ENCODE measurements at regions not wholly inside any gene's neighbourhood (a gene's known extent, or its start where the extent isn't known, plus 50 kb on each side); places are given as distances from the start of the nearest gene placed in this dataset.

GRCh38 chr9:118736406-118736805, 632.8 kb downstream of the BRINP1 start:
- H3K27ac ChIP-seq (ENCODE audit: insufficient read depth, low read length), result no peak overlapping the region
- H3K4me1 ChIP-seq (ENCODE audit: control insufficient read depth, extremely low read depth, insufficient read depth, low read length), result no peaks in the 10 kb centered on the region
- no peak overlapping the region for H3K4me2 ChIP-seq (ENCODE audit: extremely low read depth, insufficient read depth, low read length)
- no peak for DNase-seq (ENCODE audit: low read depth in 2 of 2)
- H4K20me1 ChIP-seq (ENCODE audit: control insufficient read depth, extremely low read depth, insufficient read depth, low read length), result no peaks in the 10 kb centered on the region
- no peaks in the 10 kb centered on the region for H3K27me3 ChIP-seq (ENCODE audit: control insufficient read depth, insufficient read depth, low read length)
- no peaks in the 10 kb centered on the region for H3K79me2 ChIP-seq (ENCODE audit: control insufficient read depth, insufficient read depth, low read length)
- no peaks in the 10 kb centered on the region for H3K36me3 ChIP-seq (ENCODE audit: control insufficient read depth, insufficient read depth, low read length)
- H3K4me3 ChIP-seq (replicated peaks in 1 of 4; ENCODE audit: control extremely low read depth in 1 of 4, insufficient read depth in 1 of 4, low read depth in 3 of 4, low read length in 4 of 4), result no peak overlapping the region
- H2AFZ ChIP-seq (ENCODE audit: low read length), result no peak overlapping the region
- no peak overlapping the region for H3K9ac ChIP-seq (ENCODE audit: insufficient read depth, low read length)
- TF ChIP-seq CTCF (conservative IDR thresholded peaks at IDR 0.05 in 1 of 2, IDR thresholded peaks at IDR 0.05 in 1 of 2; ENCODE audit: low read depth in 1 of 2, low read length in 2 of 2), result no peak
- H3K9me3 ChIP-seq (ENCODE audit: control insufficient read depth, insufficient read depth, low read depth, low read length), result no peaks in the 10 kb centered on the region

- no peaks in the 10 kb centered on the region for H4K20me1 ChIP-seq (ENCODE audit: control insufficient read depth, extremely low read depth, insufficient read depth, low read length)
- H3K9me3 ChIP-seq (ENCODE audit: control insufficient read depth, insufficient read depth, low read depth, low read length), result no peaks in the 10 kb centered on the region
- H3K79me2 ChIP-seq (ENCODE audit: control insufficient read depth, insufficient read depth, low read length), result no peaks in the 10 kb centered on the region
- H3K27ac ChIP-seq (ENCODE audit: insufficient read depth, low read length), result no peak overlapping the region
- no peak for DNase-seq (ENCODE audit: low read depth in 2 of 2)
- H3K36me3 ChIP-seq (ENCODE audit: control insufficient read depth, insufficient read depth, low read length), result no peaks in the 10 kb centered on the region
- H2AFZ ChIP-seq (ENCODE audit: low read length), result no peak overlapping the region
- no peaks in the 10 kb centered on the region for H3K4me1 ChIP-seq (ENCODE audit: control insufficient read depth, extremely low read depth, insufficient read depth, low read length)
- H3K4me2 ChIP-seq (ENCODE audit: extremely low read depth, insufficient read depth, low read length), result no peak overlapping the region
- no peak overlapping the region for H3K4me3 ChIP-seq (replicated peaks in 1 of 4; ENCODE audit: control extremely low read depth in 1 of 4, insufficient read depth in 1 of 4, low read depth in 3 of 4, low read length in 4 of 4)
- no peak for TF ChIP-seq EZH2 (IDR thresholded peaks at IDR 0.05; ENCODE audit: low read length, missing control alignments)
- no peak for TF ChIP-seq CTCF (conservative IDR thresholded peaks at IDR 0.05 in 1 of 2, IDR thresholded peaks at IDR 0.05 in 1 of 2; ENCODE audit: low read depth in 1 of 2, low read length in 2 of 2)
- no peak overlapping the region for H3K9ac ChIP-seq (ENCODE audit: insufficient read depth, low read length)
- no peaks in the 10 kb centered on the region for H3K27me3 ChIP-seq (ENCODE audit: control insufficient read depth, insufficient read depth, low read length)
Measured at GRCh38 chr9:118751077-118751847, 618.0 kb downstream of the BRINP1 start.

- no peak for DNase-seq (ENCODE audit: low read depth in 2 of 2)
- Histone ChIP-seq H3K9me3 (ENCODE audit: control insufficient read depth, insufficient read depth, low read depth, low read length) (no peaks in the 10 kb centered on the region), H3K4me3 (replicated peaks in 1 of 4; ENCODE audit: control extremely low read depth in 1 of 4, insufficient read depth in 1 of 4, low read depth in 3 of 4, low read length in 4 of 4) (no peak overlapping the region), H3K36me3 (ENCODE audit: control insufficient read depth, insufficient read depth, low read length) (no peaks in the 10 kb centered on the region), H3K9ac (ENCODE audit: insufficient read depth, low read length) (no peak overlapping the region), H3K79me2 (ENCODE audit: control insufficient read depth, insufficient read depth, low read length) (no peaks in the 10 kb centered on the region), H3K27me3 (ENCODE audit: control insufficient read depth, insufficient read depth, low read length) (no peaks in the 10 kb centered on the region), H3K4me1 (ENCODE audit: control insufficient read depth, extremely low read depth, insufficient read depth, low read length) (no peaks in the 10 kb centered on the region), H4K20me1 (ENCODE audit: control insufficient read depth, extremely low read depth, insufficient read depth, low read length) (no peaks in the 10 kb centered on the region), H3K4me2 (ENCODE audit: extremely low read depth, insufficient read depth, low read length) (no peak overlapping the region), H2AFZ (ENCODE audit: low read length) (no peak overlapping the region), H3K27ac (ENCODE audit: insufficient read depth, low read length) (no peak overlapping the region)
- TF ChIP-seq CTCF (conservative IDR thresholded peaks at IDR 0.05 in 1 of 2, IDR thresholded peaks at IDR 0.05 in 1 of 2; ENCODE audit: low read depth in 1 of 2, low read length in 2 of 2) (no peak), EZH2 (IDR thresholded peaks at IDR 0.05; ENCODE audit: low read length, missing control alignments) (no peak)
Measured at GRCh38 chr9:118751848-118752223, 617.4 kb downstream of the BRINP1 start.
